Large intestine (tissue), 3 donors: ENCODE measurements at regions not wholly inside any gene's neighbourhood (a gene's known extent, or its start where the extent isn't known, plus 50 kb on each side); places are given as distances from the start of the nearest gene placed in this dataset.

Experiments used
- DNase-seq, 2 donors: peaks; one replicate each; pipeline versions ENCODE4 v3.0.0 to v3.0.0-alpha.2; 2013
- H3K27ac ChIP-seq: one replicate; pipeline ENCODE4 v1.5.1; 2013; ENCODE audit warnings: low read length
- H3K27me3 ChIP-seq: 2 replicates; pipeline ENCODE4 v1.6.1; 2013; ENCODE audit warnings: low read length; ENCODE audit not compliant: control insufficient read depth, insufficient read depth
- H3K36me3 ChIP-seq: 2 replicates; pipeline ENCODE4 v1.6.1; 2013; ENCODE audit warnings: low read length; ENCODE audit not compliant: control insufficient read depth, insufficient read depth
- H3K4me1 ChIP-seq: one replicate; pipeline ENCODE4 v1.6.1; 2013; ENCODE audit warnings: low read length; ENCODE audit not compliant: control insufficient read depth, insufficient read depth
- H3K4me3 ChIP-seq: one replicate; pipeline ENCODE4 v1.5.1; 2013; ENCODE audit warnings: low read length
- H3K9me3 ChIP-seq: one replicate; pipeline ENCODE4 v1.6.1; 2013; ENCODE audit warnings: mild to moderate bottlenecking, low read depth, low read length, moderate library complexity; ENCODE audit not compliant: control insufficient read depth
- WGBS: methylation state at CpG from one replicate; pipeline ENCODE4 v1.1.5; 2013; ENCODE audit warnings: low lambda C conversion rate; ENCODE audit not compliant: insufficient coverage; 5-methylcytosine and 5-hydroxymethylcytosine counted together

DNA sequence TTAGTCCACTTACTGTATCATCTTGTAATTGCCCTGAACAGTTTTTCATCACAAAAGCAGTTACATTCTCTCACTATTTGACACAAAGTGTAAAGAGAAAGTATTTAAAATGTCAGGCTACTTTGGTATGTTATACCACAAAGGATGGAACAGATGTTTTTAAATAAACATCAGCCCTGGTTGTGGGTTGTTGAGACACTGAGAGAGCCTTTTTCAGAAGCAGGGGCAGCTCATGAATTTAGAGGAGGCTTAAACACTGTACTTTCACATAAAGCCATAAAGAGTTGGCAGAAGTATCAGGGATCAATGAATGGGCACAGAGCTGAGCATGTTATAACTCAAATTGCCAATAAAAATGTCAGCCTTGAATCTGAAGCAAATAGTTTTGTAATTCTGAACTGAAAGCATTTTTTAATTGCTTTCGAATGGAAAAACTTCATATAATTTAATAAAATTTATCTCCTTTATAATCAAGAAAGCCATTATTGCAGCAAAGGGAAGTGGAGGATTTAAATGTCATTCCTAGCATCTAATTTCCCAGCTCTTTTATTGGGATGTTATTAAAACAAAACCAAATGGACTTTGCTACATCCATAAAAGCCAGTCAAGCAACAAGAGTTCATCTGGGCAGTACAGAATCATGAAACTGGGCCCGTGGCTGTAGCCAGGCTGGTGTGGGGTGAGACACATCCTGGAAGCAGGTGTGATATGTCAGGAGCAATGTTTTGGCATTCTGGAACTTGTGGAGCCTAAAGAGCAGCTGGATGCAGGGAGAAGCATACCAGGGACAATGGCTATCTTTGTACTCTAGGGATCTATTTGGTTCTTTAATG lies 95.1 kb upstream of the NT5C1B start:
- peak in 1 of 2 donors; percentile 20 for DNase-seq

DNA sequence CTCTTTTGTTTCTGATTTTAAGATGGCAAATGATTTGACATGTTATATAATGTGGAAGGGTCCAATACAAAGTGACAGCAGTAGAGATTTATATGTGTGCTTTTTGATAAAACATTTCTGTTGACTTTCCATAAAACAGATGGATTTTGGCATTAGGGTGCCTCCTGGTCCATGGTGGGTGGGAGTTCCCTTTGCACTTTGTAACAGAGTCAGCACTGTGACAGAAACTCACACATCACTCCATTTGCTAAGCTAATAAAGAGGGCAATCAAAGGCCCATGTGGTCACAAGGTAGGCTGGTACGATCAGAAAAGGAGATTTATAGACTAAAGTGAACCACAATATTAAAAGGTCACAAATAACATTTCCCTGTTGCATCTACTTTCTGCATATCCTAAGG lies 93.3 kb upstream of the NT5C1B start:
- Histone ChIP-seq H3K4me1 (peaks cover 4% of the 10 kb centered on the region), H3K9me3 (no peaks in the 10 kb centered on the region), H3K27me3 (no peaks in the 10 kb centered on the region), H3K27ac (no peak overlapping the region), H3K36me3 (no peaks in the 10 kb centered on the region), H3K4me3 (no peak overlapping the region)
- peak in 1 of 2 donors; percentile 39 for DNase-seq
- WGBS = no CpG with 5 or more reads among the region's 1 CpG

More for the DNA sequence above, 95.1 kb upstream of the NT5C1B start:
- H3K27ac ChIP-seq = no peak overlapping the region
- H3K4me1 ChIP-seq = peaks cover 4% of the 10 kb centered on the region
- WGBS = 38% methylated on average over 1 of the region's 2 CpGs
- no peaks in the 10 kb centered on the region for H3K9me3 ChIP-seq
- H3K27me3 ChIP-seq = no peaks in the 10 kb centered on the region
- no peak overlapping the region for H3K4me3 ChIP-seq
- H3K36me3 ChIP-seq = no peaks in the 10 kb centered on the region

DNA sequence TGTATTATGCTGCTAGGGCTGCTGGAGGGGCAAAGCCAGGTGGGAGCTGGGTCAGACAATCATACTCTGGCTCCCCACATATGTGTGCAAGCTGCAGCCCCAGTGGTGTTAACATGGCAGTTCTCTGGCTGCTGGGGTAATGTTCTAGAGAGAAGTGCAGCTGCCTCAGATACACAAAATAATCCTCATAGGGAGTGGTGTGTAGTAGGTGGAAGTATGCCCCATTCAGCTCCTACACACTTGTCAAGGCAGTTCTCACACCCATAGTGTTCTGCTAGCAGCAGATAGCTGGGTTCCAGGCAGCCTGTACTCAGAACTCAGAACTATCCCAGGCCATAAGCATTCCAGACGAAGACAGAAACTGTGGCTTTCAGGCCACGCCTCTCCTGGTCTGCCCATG lies 87.9 kb upstream of the NT5C1B start:
- Histone ChIP-seq H3K9me3 (peaks cover 4% of the 10 kb centered on the region), H3K36me3 (no peaks in the 10 kb centered on the region), H3K27ac (no peak overlapping the region), H3K27me3 (no peaks in the 10 kb centered on the region), H3K4me3 (no peak overlapping the region), H3K4me1 (no peaks in the 10 kb centered on the region)
- DNase-seq = no peak
- no CpG with 5 or more reads among the region's 2 CpGs for WGBS

DNA sequence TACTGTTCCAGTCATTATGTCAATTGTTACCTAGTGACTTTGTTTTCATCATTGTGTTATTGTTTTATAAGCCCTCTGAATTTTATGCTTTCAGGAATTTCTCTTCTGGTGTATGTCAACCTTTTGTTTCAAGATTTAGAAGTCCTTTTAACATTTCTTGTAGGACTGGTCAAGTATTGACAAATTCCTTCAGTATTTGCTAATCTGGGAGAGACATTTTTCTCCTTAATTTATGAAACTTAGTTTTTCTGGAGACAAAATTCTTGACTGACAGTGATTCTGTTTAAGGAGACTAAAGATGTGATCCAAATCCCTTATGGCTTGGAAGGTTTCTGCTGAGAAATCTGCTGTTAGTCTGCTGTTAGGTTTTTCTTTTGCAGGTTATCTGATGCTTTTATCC lies 84.9 kb upstream of the NT5C1B start:
- Histone ChIP-seq H3K36me3 (no peaks in the 10 kb centered on the region), H3K27me3 (no peaks in the 10 kb centered on the region), H3K9me3 (peaks cover 4% of the 10 kb centered on the region), H3K4me3 (no peak overlapping the region), H3K4me1 (no peaks in the 10 kb centered on the region), H3K27ac (no peak overlapping the region)
- no peak for DNase-seq

DNA sequence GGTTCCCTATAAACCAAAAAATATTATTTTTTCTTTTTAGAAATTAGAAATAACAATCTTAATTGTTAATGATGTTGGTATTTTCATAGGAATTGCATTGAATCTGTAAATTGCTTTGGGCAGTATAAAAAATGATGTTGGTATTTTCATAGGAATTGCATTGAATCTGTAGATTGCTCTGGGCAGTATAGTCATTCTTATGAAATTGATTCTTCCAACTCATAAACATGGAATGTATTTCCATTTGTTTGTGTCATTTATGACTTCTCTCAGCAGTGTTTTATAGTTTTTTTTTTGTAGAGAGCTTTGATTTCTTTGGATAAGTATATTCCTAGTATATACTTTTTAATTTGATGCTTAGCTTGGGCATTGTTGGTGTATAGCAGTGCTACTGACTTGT lies 82.0 kb upstream of the NT5C1B start:
- Histone ChIP-seq H3K4me3 (no peak overlapping the region), H3K27me3 (no peaks in the 10 kb centered on the region), H3K4me1 (no peaks in the 10 kb centered on the region), H3K9me3 (peaks cover 4% of the 10 kb centered on the region), H3K36me3 (no peaks in the 10 kb centered on the region), H3K27ac (no peak overlapping the region)
- no peak for DNase-seq

DNA sequence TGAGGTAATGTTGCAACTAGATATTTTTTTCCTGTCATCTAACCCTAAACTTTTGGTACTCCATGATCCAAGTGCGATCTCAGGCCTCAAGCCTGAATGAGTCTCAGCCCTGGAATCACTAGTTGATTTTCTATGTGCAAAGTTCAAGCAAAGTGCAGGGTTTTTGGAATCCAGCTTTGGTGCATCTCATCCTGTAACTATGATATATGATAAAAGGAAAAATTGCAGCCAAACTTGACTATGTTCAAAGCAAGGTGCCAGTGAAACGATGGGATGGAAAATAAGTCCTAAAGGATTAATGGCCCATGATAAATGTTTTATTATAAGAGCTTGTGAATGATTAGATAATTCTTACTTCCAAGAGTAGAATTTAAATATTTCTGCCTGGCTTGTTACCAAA lies 78.9 kb upstream of the NT5C1B start:
- DNase-seq = no peak
- no peaks in the 10 kb centered on the region for H3K27me3 ChIP-seq
- H3K36me3 ChIP-seq = no peaks in the 10 kb centered on the region
- 100% methylated on average over 1 of the region's 2 CpGs for WGBS
- H3K9me3 ChIP-seq = no peaks in the 10 kb centered on the region
- no peak overlapping the region for H3K27ac ChIP-seq
- no peak overlapping the region for H3K4me3 ChIP-seq
- H3K4me1 ChIP-seq = no peaks in the 10 kb centered on the region

DNA sequence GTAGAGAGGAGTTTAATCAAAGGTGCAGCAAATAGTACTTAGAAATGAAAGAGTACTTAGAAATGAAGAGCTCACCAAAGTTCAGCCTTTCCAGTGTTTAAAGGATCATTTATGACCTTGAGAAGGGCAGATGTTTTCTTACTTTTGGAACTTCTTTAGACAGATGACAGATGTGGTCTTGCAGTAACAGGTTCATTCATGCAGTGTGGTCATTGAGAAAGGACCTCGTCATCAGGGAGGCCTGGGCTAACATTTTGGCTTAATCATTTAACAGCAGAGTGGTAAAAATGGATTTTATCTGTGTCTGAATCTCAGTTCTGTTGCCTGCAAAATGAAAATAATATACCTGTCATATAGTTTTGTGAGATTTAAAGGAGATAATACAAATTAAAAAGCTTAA lies 75.1 kb upstream of the NT5C1B start:
- Histone ChIP-seq H3K9me3 (no peaks in the 10 kb centered on the region), H3K36me3 (no peaks in the 10 kb centered on the region), H3K4me1 (no peaks in the 10 kb centered on the region), H3K27ac (no peak overlapping the region), H3K4me3 (no peak overlapping the region), H3K27me3 (no peaks in the 10 kb centered on the region)
- WGBS = no CpG with 5 or more reads among the region's 1 CpG
- peak in 1 of 2 donors; percentile 3 for DNase-seq

DNA sequence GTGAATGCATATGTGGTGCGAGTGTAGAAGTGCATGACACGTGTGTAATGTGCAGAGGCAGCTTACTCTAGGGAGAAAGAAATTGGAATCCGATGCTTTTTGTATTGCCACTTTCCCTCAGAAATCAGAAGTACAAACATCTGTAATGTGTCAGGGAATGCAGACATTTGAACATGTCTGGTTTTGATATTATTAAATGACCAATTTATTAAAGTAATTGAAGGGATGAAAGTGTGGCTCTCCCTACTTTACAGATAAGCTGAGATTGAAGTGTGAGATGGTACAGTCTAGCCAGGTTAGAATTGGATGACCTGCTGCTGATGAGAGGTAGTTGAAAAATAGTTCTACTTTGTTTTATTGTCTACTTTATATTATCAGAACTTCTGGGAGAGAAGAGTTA lies 74.5 kb upstream of the NT5C1B start:
- H3K9me3 ChIP-seq = no peaks in the 10 kb centered on the region
- no peak overlapping the region for H3K4me3 ChIP-seq
- H3K4me1 ChIP-seq = no peaks in the 10 kb centered on the region
- no peaks in the 10 kb centered on the region for H3K36me3 ChIP-seq
- whole genome bisulfite sequencing = no CpG with 5 or more reads among the region's 3 CpGs
- DNase-seq = no peak
- no peak overlapping the region for H3K27ac ChIP-seq
- H3K27me3 ChIP-seq = no peaks in the 10 kb centered on the region

DNA sequence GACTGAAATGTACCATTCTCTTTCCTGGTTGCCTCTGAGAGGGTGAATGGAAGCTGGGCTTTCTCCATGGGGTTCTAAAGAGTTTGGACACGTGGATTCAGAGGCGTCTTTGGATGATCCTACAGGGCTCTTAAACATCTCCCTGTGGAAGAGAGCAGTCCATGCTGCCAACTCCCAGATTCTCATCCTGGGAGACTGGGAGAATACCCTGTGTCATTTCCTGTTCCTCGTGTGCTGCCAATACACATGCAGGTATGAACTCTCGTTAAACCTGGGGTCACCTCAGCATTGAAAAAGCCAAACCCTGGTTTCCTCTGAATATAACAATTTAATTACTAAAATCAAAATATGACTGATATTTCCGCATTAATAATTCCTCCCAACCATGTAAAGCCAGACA lies 73.3 kb upstream of the NT5C1B start:
- Histone ChIP-seq H3K9me3 (no peaks in the 10 kb centered on the region), H3K36me3 (no peaks in the 10 kb centered on the region), H3K27me3 (no peaks in the 10 kb centered on the region), H3K27ac (no peak overlapping the region), H3K4me3 (no peak overlapping the region), H3K4me1 (no peaks in the 10 kb centered on the region)
- 67% methylated on average over 1 of the region's 5 CpGs for WGBS
- DNase-seq = no peak

DNA sequence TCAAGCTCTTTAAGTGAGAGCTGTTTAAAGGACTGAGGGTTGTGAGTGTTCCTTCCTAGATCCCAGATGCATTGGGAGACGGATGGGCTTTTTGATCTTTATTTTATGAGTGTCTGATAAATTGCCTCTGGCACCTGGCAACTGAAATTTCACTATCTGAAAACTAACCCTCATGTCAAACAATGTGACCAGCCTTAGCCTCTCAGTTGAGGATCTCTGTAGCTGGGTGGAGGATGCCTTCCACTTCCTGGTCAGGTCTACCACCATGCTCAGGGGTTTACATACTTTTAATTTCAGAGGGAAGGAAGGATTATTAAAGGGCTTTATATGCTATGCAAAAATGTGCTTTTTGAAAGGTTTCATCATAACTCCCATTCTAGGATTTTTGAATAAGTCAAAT lies 70.5 kb upstream of the NT5C1B start:
- Histone ChIP-seq H3K27me3 (no peaks in the 10 kb centered on the region), H3K36me3 (no peaks in the 10 kb centered on the region), H3K27ac (no peak overlapping the region), H3K4me3 (no peak overlapping the region), H3K4me1 (no peaks in the 10 kb centered on the region), H3K9me3 (no peaks in the 10 kb centered on the region)
- no CpG with 5 or more reads among the region's 1 CpG for WGBS
- peak in 1 of 2 donors; percentile 12 for DNase-seq

DNA sequence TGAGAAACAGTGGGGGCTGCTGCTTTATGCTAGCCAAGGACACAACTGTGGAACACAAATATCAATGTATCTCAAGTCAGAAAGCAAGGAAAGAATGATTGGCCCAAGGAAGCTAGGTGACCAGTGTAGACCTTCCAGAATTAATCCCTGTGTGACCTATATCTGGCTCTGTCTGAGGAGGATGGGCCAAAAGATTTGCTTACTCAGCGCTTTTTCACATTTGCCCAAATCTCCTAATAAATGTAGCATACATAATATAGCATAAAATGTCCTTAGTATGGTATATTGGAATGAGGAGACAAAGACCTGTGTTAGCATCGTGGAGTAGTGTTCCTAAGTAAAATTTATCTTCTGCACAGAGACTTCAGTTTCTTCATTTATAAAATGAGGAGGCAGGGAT lies 66.7 kb upstream of the NT5C1B start:
- Histone ChIP-seq H3K4me3 (no peak overlapping the region), H3K36me3 (no peaks in the 10 kb centered on the region), H3K4me1 (no peaks in the 10 kb centered on the region), H3K27ac (no peak overlapping the region), H3K27me3 (no peaks in the 10 kb centered on the region), H3K9me3 (no peaks in the 10 kb centered on the region)
- 80% methylated on average over 1 of the region's 2 CpGs for WGBS
- no peak for DNase-seq
